ENCODE measurements at regions not wholly inside any gene's neighbourhood (a gene's known extent, or its start where the extent isn't known, plus 50 kb on each side); places are given as distances from the start of the nearest gene placed in this dataset.

GRCh38 chr14:22318951-22319350 lies 270.1 kb downstream of the DAD1 start:
- 54% methylated on average over 3 of the region's 3 CpGs for WGBS
- no peaks in the 10 kb centered on the region for H3K9me3 ChIP-seq (ENCODE audit: control insufficient read depth in 4 of 4, low read length in 3 of 4)

GRCh38 chr14:22316473-22316872 lies 272.6 kb downstream of the DAD1 start:
- 86% methylated on average over 1 of the region's 1 CpG for WGBS
- TF ChIP-seq MAX (IDR thresholded peaks at IDR 0.05) (no peak), HNF4A (conservative IDR thresholded peaks at IDR 0.05) (no peak), ATF3 (IDR thresholded peaks at IDR 0.05) (no peak), FOXA2 (IDR thresholded peaks at IDR 0.05) (no peak), FOXA1 (IDR thresholded peaks at IDR 0.05) (no peak), GABPA (IDR thresholded peaks at IDR 0.05 in 1 of 2, conservative IDR thresholded peaks at IDR 0.05 in 1 of 2) (no peak), RXRA (IDR thresholded peaks at IDR 0.05) (no peak), REST (IDR thresholded peaks at IDR 0.05) (no peak), CTCF (IDR thresholded peaks at IDR 0.05; ENCODE audit: low read depth, low read length, missing input control) (no peak)

More at GRCh38 chr14:22318951-22319350, 270.1 kb downstream of the DAD1 start:
- Histone ChIP-seq H3K27ac (ENCODE audit: low read depth in 1 of 2, low read length in 2 of 2) (no peak overlapping the region), H3K4me1 (ENCODE audit: control insufficient read depth in 4 of 4, insufficient read depth in 4 of 4, low read length in 3 of 4) (no peaks in the 10 kb centered on the region), H3K4me3 (ENCODE audit: low read depth in 1 of 3, low read length in 3 of 3) (no peak overlapping the region), H3K36me3 (ENCODE audit: control insufficient read depth in 4 of 4, insufficient read depth in 3 of 4, low read depth in 1 of 4, low read length in 3 of 4) (no peaks in the 10 kb centered on the region), H3K27me3 (ENCODE audit: control insufficient read depth in 4 of 4, insufficient read depth in 4 of 4, low read length in 3 of 4) (peaks cover 0 to 2% (median 0%) of the 10 kb centered on the region in 4 donors), H3K9ac (ENCODE audit: low read depth in 1 of 2, low read length in 2 of 2) (no peak overlapping the region)
- no peak for TF ChIP-seq CTCF (IDR thresholded peaks at IDR 0.05; ENCODE audit: low read depth, low read length, missing input control)
- TF ChIP-seq ATF3 (IDR thresholded peaks at IDR 0.05) = no peak
- no peak for TF ChIP-seq ZBTB33 (IDR thresholded peaks at IDR 0.05)
- no peak for TF ChIP-seq NR2F2 (IDR thresholded peaks at IDR 0.05)
- TF ChIP-seq FOXA1 (IDR thresholded peaks at IDR 0.05) = no peak
- no peak for TF ChIP-seq TAF1 (conservative IDR thresholded peaks at IDR 0.05)
- no peak for TF ChIP-seq RXRA (IDR thresholded peaks at IDR 0.05)
- TF ChIP-seq RAD21 (IDR thresholded peaks at IDR 0.05) = no peak
- TF ChIP-seq YY1 (IDR thresholded peaks at IDR 0.05) = no peak
- TF ChIP-seq FOXA2 (IDR thresholded peaks at IDR 0.05) = no peak
- TF ChIP-seq MAX (IDR thresholded peaks at IDR 0.05) = no peak
- no peak for TF ChIP-seq GABPA (IDR thresholded peaks at IDR 0.05 in 1 of 2, conservative IDR thresholded peaks at IDR 0.05 in 1 of 2)
- TF ChIP-seq JUND (IDR thresholded peaks at IDR 0.05) = no peak
- no peak for TF ChIP-seq EGR1 (IDR thresholded peaks at IDR 0.05; ENCODE audit: low read depth in 2 of 2)
- no peak for TF ChIP-seq SP1 (IDR thresholded peaks at IDR 0.05)
- DNase-seq (ENCODE audit: low spot score) = no peak

More at GRCh38 chr14:22316473-22316872, 272.6 kb downstream of the DAD1 start:
- no peak overlapping the region for H3K9ac ChIP-seq (ENCODE audit: low read depth in 1 of 2, low read length in 2 of 2)
- H3K27ac ChIP-seq (ENCODE audit: low read depth in 1 of 2, low read length in 2 of 2) = no peak overlapping the region
- H3K27me3 ChIP-seq (ENCODE audit: control insufficient read depth in 4 of 4, insufficient read depth in 4 of 4, low read length in 3 of 4) = no peaks in the 10 kb centered on the region
- no peaks in the 10 kb centered on the region for H3K4me1 ChIP-seq (ENCODE audit: control insufficient read depth in 4 of 4, insufficient read depth in 4 of 4, low read length in 3 of 4)
- no peaks in the 10 kb centered on the region for H3K36me3 ChIP-seq (ENCODE audit: control insufficient read depth in 4 of 4, insufficient read depth in 3 of 4, low read depth in 1 of 4, low read length in 3 of 4)
- H3K4me3 ChIP-seq (ENCODE audit: low read depth in 1 of 3, low read length in 3 of 3) = no peak overlapping the region
- no peak for DNase-seq (ENCODE audit: low spot score)
- H3K9me3 ChIP-seq (ENCODE audit: control insufficient read depth in 4 of 4, low read length in 3 of 4) = no peaks in the 10 kb centered on the region

Data from liver (tissue), 8 donors.